ENCODE measurements at regions not wholly inside any gene's neighbourhood (a gene's known extent, or its start where the extent isn't known, plus 50 kb on each side); places are given as distances from the start of the nearest gene placed in this dataset.

GRCh38 chr14:104505085-104506074 lies 74.2 kb upstream of the C14orf180 start:
- DNase-seq: no peak

- DNase-seq: no peak
Observed at GRCh38 chr14:104506461-104507253, 72.9 kb upstream of the C14orf180 start.

GRCh38 chr14:104507443-104507842 lies 72.1 kb upstream of the C14orf180 start:
- no peak for DNase-seq

GRCh38 chr14:104509673-104510072 lies 69.9 kb upstream of the C14orf180 start:
- DNase-seq: no peak

- DNase-seq: no peak
Observed at GRCh38 chr14:104510216-104510615, 69.3 kb upstream of the C14orf180 start.

- no peak for DNase-seq
Observed at GRCh38 chr14:104510794-104511611, 68.6 kb upstream of the C14orf180 start.

GRCh38 chr14:104512061-104512460 lies 67.5 kb upstream of the C14orf180 start:
- DNase-seq: no peak

GRCh38 chr14:104512771-104513640 lies 66.6 kb upstream of the C14orf180 start:
- DNase-seq: no peak

- DNase-seq: no peak
Observed at GRCh38 chr14:104513641-104514046, 65.9 kb upstream of the C14orf180 start.

- DNase-seq: no peak
Observed at GRCh38 chr14:104514156-104514848, 65.3 kb upstream of the C14orf180 start.

- no peak for DNase-seq
Observed at GRCh38 chr14:104515059-104515810, 64.3 kb upstream of the C14orf180 start.

- no peak for DNase-seq
Observed at GRCh38 chr14:104515811-104516780, 63.5 kb upstream of the C14orf180 start.

GRCh38 chr14:104516906-104517305 lies 62.7 kb upstream of the C14orf180 start:
- DNase-seq: no peak

- no peak for DNase-seq
Observed at GRCh38 chr14:104517426-104517825, 62.1 kb upstream of the C14orf180 start.

GRCh38 chr14:104517867-104518266 lies 61.7 kb upstream of the C14orf180 start:
- no peak for DNase-seq

- no peak for DNase-seq
Observed at GRCh38 chr14:104518659-104519350, 60.8 kb upstream of the C14orf180 start.

- no peak for DNase-seq
Observed at GRCh38 chr14:104519721-104520120, 59.8 kb upstream of the C14orf180 start.

GRCh38 chr14:104520620-104521410 lies 58.7 kb upstream of the C14orf180 start:
- no peak for DNase-seq
